Panc1 (cell line): ENCODE measurements at regions not wholly inside any gene's neighbourhood (a gene's known extent, or its start where the extent isn't known, plus 50 kb on each side); places are given as distances from the start of the nearest gene placed in this dataset.

Experiments
- POLR2AphosphoS5 ChIP-seq: IDR thresholded peaks from 2 replicates; pipeline ENCODE4 v1.6.1; 2012; ENCODE audit warnings: mild to moderate bottlenecking, low read depth, low read length, moderate library complexity
- REST ChIP-seq, 2 experiments: IDR thresholded peaks; 2 replicates each; pipeline ENCODE4 v1.6.1; 2011 to 2012; ENCODE audit warnings: low read depth in 2 of 2, control low read depth in 1 of 2, low read length in 1 of 2, mild to moderate bottlenecking in 1 of 2, moderate library complexity in 1 of 2; ENCODE audit not compliant: insufficient read depth in 1 of 2
- SIN3A ChIP-seq: IDR thresholded peaks from 2 replicates; pipeline ENCODE4 v1.6.1; 2012; ENCODE audit warnings: low read depth, mild to moderate bottlenecking, low read length, moderate library complexity, borderline replicate concordance; ENCODE audit not compliant: insufficient read depth
- TF ChIP-seq, protein P1 (sequence below): fragments of 450-650 bp; IDR thresholded peaks from 2 replicates; pipeline ENCODE4 v1.5.1; 2017; ENCODE audit warnings: mild to moderate bottlenecking

DNA sequence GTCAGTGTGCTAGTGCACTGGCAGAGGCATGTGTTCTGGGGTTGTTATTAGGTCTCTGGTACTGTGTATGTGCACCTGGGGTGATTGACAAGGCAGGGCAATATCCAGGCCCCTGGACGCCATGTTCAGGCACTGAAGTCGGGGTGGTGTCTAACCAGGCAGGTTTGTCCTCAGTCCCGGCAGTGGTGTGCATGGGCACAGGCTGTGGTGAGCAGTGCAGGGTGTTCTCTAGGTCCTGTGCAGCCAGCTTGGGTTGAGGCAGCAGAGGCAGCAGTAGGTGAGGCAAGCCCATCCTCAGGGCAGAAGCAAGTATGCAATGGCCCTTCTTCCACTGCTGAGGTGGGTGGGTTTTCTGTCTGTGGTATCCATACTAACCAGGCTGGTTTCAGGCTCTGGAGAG lies 252.3 kb upstream of the LRRC7 start:
- TF ChIP-seq, protein P1, sequence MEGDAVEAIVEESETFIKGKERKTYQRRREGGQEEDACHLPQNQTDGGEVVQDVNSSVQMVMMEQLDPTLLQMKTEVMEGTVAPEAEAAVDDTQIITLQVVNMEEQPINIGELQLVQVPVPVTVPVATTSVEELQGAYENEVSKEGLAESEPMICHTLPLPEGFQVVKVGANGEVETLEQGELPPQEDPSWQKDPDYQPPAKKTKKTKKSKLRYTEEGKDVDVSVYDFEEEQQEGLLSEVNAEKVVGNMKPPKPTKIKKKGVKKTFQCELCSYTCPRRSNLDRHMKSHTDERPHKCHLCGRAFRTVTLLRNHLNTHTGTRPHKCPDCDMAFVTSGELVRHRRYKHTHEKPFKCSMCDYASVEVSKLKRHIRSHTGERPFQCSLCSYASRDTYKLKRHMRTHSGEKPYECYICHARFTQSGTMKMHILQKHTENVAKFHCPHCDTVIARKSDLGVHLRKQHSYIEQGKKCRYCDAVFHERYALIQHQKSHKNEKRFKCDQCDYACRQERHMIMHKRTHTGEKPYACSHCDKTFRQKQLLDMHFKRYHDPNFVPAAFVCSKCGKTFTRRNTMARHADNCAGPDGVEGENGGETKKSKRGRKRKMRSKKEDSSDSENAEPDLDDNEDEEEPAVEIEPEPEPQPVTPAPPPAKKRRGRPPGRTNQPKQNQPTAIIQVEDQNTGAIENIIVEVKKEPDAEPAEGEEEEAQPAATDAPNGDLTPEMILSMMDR: no peak
- TF ChIP-seq SIN3A: no peak
- TF ChIP-seq POLR2AphosphoS5: no peak
- TF ChIP-seq REST (IDR thresholded peaks at IDR 0.05; ENCODE audit: insufficient read depth in 1 of 2, low read depth in 2 of 2, low read length in 1 of 2): no peak
